ENCODE measurements at regions not wholly inside any gene's neighbourhood (a gene's known extent, or its start where the extent isn't known, plus 50 kb on each side); places are given as distances from the start of the nearest gene placed in this dataset.

DNA sequence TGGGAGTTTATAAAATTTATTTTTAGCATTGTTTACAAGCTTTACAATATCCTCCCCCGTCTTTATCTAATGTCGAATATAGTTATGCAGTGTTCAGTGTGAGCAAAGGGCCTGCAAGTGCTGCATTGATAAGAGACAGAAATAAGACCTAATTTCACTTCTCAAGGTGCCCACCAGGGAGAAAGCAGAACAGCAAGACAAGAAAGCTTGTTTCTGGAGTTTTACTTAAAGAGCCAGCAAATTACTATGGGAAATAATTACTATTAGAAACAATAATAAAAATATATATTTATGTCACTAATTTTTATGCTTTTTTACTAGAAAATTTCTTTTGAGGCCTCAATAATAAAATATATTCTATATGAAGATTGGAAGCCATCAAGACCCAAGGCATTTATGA, 2677.7 kb downstream of the ARAP2 start:
- no peak for DNase-seq
- no peak overlapping the region for H3K4me3 ChIP-seq (ENCODE audit: low read depth, low read length)
- TF ChIP-seq, protein P1, sequence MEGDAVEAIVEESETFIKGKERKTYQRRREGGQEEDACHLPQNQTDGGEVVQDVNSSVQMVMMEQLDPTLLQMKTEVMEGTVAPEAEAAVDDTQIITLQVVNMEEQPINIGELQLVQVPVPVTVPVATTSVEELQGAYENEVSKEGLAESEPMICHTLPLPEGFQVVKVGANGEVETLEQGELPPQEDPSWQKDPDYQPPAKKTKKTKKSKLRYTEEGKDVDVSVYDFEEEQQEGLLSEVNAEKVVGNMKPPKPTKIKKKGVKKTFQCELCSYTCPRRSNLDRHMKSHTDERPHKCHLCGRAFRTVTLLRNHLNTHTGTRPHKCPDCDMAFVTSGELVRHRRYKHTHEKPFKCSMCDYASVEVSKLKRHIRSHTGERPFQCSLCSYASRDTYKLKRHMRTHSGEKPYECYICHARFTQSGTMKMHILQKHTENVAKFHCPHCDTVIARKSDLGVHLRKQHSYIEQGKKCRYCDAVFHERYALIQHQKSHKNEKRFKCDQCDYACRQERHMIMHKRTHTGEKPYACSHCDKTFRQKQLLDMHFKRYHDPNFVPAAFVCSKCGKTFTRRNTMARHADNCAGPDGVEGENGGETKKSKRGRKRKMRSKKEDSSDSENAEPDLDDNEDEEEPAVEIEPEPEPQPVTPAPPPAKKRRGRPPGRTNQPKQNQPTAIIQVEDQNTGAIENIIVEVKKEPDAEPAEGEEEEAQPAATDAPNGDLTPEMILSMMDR (IDR thresholded peaks at IDR 0.05; ENCODE audit: low read depth, low read length), result peak; percentile 11; the same call in 1 of the 2 replicates

DNA sequence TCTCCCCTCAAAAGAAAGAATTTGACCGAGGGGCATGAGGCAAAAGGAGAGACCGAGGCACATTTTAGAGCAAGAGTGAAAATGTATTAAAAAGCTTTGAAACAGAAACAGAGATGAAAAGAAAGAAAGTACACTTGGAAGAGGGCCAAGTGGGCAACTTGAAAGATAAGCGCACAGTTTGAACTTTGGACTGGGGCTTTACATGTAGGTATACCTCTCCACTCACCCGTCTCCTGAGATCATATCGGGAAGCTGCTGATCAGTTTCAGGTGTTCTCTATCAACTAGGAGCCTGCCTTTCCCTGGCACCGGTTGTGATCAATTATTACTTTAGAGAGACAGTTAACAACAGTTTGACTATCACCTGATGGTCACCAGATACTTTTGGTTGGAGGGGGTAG, 2666.5 kb downstream of the ARAP2 start:
- no peak for DNase-seq
- Histone ChIP-seq H3K9me3 (no peaks in the 10 kb centered on the region), H3K36me3 (no peaks in the 10 kb centered on the region), H3K4me3 (ENCODE audit: low read depth, low read length) (no peak overlapping the region), H3K27me3 (no peaks in the 10 kb centered on the region), H3K4me1 (no peaks in the 10 kb centered on the region)
- TF ChIP-seq, protein P1 (IDR thresholded peaks at IDR 0.05; ENCODE audit: low read depth, low read length), result no peak

More for the DNA sequence above, 2677.7 kb downstream of the ARAP2 start:
- Histone ChIP-seq H3K9me3 (no peaks in the 10 kb centered on the region), H3K27me3 (no peaks in the 10 kb centered on the region), H3K36me3 (no peaks in the 10 kb centered on the region), H3K4me1 (no peaks in the 10 kb centered on the region)

DNA sequence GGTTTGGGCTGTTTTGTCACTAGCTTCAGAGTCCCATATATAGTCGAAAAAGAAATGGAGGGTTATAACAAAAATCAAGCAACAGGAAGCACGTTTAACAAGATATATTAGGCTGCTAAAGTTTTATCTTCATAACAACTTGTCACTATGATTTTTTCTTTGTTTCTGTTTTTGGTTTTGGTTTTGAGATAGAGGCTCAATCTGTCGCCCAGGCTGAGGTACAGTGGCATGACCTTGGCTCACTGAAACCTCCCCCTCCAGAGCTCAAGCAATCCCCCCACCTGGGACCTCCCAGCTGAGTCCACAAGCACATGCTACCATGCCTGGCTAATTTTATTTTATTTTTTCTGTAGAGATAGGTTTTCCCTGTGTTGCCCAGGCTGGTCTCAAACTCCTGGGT, 2664.4 kb downstream of the ARAP2 start:
- H3K36me3 ChIP-seq, result no peaks in the 10 kb centered on the region
- H3K4me1 ChIP-seq, result no peaks in the 10 kb centered on the region
- no peak overlapping the region for H3K4me3 ChIP-seq (ENCODE audit: low read depth, low read length)
- no peak for DNase-seq
- H3K27me3 ChIP-seq, result no peaks in the 10 kb centered on the region
- no peaks in the 10 kb centered on the region for H3K9me3 ChIP-seq
- TF ChIP-seq, protein P1 (IDR thresholded peaks at IDR 0.05; ENCODE audit: low read depth, low read length), result no peak

DNA sequence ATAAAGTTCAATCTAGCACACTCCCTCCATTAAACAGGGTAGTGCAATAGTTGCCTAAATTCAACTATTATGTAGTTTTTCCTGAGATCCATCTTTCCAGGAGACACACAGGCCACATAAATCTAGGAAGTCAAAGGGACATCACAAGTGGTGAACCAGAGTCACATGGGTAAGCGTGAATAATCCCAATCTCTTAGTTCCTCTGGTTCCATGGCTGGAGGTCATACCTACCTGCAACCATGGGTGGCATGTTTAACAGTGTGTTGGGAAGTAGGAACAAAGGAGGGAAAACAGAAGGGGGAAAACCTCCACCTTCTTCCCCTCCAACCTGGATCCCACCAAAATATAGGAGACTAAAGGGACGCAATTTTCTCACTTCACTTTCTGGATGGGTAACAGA, 2651.6 kb downstream of the ARAP2 start:
- H3K36me3 ChIP-seq, result no peaks in the 10 kb centered on the region
- no peak for DNase-seq
- H3K27me3 ChIP-seq, result no peaks in the 10 kb centered on the region
- no peak overlapping the region for H3K4me3 ChIP-seq (ENCODE audit: low read depth, low read length)
- no peaks in the 10 kb centered on the region for H3K4me1 ChIP-seq
- peaks cover 2% of the 10 kb centered on the region; the same call in 1 of the 2 replicates for H3K9me3 ChIP-seq
- TF ChIP-seq, protein P1 (IDR thresholded peaks at IDR 0.05; ENCODE audit: low read depth, low read length), result no peak

DNA sequence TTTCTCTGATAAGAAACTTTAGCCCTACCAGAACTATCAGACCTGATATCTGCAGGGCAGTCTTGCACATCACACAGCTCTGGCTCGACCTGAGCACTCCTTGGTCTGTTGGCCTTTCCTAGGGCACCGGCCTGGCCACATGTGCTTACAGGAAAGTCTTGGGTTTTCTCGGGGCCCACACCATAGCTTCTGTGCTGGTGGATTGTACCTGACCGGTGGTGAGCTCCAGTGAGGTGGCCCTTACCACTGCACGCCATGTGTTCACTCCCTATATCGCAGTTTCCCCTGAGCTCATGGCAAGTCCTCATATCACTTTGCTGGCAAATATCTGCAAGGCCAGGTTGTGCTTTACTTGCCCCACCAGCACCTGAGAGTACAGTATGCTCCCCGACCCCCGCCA, 2637.4 kb downstream of the ARAP2 start:
- Histone ChIP-seq H3K27me3 (no peaks in the 10 kb centered on the region), H3K4me3 (ENCODE audit: low read depth, low read length) (no peak overlapping the region), H3K4me1 (no peaks in the 10 kb centered on the region), H3K9me3 (no peaks in the 10 kb centered on the region), H3K36me3 (no peaks in the 10 kb centered on the region)
- no peak for DNase-seq
- TF ChIP-seq, protein P1 (IDR thresholded peaks at IDR 0.05; ENCODE audit: low read depth, low read length), result no peak

DNA sequence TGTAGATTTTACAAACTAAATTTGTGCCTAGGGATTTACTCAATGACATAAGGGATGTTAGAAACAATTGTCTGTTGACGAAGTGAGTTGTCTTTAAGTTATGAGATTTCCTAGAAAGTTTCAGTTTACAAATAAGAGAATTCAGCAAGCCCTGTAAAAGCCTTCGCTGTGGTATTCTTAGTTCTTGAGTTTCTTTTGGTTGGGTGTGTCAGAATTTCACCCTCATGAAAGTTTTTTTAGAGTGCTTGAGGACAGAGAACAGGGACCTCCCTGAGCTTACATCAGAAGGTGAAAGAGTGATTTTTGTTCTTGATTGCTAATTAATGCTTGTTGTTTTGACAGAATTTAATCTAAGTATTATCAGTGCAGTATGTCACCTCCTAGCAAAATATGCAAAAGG, 2628.2 kb downstream of the ARAP2 start:
- Histone ChIP-seq H3K27me3 (no peaks in the 10 kb centered on the region), H3K9me3 (no peaks in the 10 kb centered on the region), H3K36me3 (no peaks in the 10 kb centered on the region), H3K4me3 (ENCODE audit: low read depth, low read length) (no peak overlapping the region), H3K4me1 (no peaks in the 10 kb centered on the region)
- no peak for DNase-seq
- TF ChIP-seq, protein P1 (IDR thresholded peaks at IDR 0.05; ENCODE audit: low read depth, low read length), result no peak

Measured in BE2C (cell line).